Stimulated activated CD8-positive, alpha-beta memory T cell treated with anti-CD3 and anti-CD28 coated beads, Interleukin-15, amount 100 ng/mL, for 24 hours (primary cell): ENCODE measurements at regions not wholly inside any gene's neighbourhood (a gene's known extent, or its start where the extent isn't known, plus 50 kb on each side); places are given as distances from the start of the nearest gene placed in this dataset.

ENCODE experiments used
- DNase-seq: peaks from one replicate; pipeline ENCODE4 v3.0.0-alpha.2; 2020; ENCODE audit warnings: low read depth

DNA sequence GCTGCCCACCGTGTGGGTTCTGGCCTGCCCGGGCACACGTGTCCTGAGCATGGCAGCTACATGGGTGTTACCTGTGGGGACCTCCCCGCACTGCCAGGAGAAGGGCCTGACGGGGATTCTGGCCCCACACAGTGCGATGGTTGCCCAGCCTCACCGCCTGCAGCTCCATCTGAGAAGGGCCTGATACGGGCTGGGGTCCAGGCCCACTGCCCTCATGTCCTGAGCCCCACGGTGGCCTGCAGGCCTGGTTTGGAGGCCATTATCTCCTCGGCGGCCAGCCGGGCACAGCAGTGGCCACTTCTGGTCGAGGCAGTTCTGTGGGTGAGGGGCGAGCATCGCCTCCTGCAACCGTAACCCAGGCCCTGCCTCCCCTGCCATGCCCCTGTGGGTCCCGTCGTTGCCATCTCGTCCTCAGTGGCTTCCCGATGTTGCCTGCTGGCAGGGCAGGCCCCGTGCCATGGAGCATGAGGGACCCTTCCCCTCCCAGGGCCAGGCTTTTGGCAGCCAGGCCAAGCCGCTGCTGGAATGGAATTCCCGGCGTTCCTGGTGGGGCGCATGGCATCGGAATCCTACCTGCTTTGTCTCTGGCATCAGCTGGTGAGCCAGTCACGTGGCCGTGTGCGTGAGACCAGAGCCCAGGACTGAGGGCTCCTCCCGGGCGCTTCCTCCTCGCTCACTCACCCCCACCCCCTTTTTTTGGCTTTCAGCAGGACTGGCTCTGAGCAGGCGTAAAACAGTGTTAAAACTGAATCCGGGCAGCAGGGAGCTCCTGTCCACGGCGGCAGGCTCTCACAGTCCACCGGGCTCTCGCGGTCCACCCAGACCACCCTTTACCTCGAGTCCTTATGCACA, 71.9 kb upstream of the PPARA start:
- no peak for DNase-seq

DNA sequence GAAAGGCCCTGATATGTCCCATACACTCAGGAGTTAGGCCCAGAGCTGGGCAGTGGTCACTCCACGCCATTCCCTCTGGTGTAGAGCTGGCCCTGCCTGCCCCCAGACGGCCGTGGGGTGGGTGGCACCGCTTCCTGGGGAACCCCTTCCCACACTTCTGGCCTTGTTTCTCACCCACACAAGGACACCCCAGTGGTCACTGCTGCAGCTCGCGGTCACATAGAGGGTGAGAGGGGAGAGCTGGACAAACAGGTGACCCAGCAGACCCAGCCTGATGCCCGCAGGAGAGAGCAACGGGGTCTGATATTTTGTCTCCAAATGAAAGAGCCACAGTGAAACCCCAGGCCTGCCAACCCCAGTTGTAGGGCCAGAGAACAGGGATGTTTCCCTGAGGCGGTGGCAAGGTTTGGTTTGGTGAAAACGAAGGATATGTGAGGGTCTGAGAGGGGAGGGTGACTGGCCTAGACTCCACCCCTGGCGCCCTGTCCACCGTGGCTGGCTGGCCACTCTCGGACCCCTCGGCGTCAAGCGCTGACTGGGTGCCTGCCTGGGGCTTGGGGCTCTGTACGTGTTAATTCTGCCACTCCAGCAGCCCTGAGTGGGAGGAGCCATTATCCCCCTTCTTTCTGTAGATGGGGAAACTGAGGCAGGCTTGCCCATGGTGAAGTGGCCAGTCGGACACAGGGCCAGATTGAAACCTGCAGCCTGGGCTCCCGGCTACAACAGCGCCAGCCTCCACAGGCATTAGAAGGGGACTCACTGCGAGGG, 71.0 kb upstream of the PPARA start:
- no peak for DNase-seq

DNA sequence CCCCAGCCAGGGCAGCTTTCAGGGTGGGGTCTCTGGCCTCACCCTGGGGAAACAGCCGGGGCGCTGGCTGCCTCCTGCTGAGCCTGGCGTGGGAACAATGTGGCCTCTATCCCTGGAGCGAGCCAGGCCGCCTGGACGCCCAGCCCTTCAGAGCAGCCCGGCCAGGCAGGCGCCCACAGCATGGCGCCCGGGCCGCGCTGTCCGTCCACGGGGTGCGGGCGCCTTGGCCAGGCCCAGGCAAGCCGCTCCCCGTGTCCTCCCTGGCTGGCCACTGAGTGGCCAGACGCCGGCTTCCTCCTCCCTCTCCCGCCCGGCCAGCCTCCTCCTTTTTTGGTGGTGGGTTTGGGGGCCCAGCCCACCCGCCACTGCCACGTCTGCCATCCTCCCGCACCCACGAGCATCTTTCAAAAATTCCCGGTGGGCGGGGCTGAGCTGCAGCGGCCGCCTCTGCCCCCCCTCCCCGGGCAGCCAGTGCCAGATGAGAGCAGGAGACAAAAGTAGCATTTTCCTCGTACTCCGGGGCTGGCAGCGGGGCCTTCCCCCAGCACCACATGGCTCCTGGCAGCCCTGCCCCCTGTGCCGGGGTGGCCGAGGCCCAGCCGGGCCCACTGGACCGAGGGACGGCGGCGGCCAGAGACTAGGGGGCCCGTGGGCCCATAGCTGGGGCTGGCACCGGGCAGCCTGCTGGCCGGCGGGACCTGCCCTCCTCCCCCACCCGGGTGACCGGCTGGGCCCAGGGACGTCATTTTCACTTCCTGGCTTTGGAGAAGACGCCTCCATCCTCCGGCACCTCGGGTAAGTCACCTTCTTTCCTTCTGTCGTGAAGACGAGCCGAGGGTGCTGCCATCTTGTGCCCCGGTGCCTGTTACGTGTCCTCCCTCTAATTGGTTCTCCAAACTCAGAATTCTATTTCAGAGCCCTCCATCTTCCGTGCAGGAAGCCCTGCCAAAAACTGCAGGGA, 70.2 kb upstream of the PPARA start:
- no peak for DNase-seq

DNA sequence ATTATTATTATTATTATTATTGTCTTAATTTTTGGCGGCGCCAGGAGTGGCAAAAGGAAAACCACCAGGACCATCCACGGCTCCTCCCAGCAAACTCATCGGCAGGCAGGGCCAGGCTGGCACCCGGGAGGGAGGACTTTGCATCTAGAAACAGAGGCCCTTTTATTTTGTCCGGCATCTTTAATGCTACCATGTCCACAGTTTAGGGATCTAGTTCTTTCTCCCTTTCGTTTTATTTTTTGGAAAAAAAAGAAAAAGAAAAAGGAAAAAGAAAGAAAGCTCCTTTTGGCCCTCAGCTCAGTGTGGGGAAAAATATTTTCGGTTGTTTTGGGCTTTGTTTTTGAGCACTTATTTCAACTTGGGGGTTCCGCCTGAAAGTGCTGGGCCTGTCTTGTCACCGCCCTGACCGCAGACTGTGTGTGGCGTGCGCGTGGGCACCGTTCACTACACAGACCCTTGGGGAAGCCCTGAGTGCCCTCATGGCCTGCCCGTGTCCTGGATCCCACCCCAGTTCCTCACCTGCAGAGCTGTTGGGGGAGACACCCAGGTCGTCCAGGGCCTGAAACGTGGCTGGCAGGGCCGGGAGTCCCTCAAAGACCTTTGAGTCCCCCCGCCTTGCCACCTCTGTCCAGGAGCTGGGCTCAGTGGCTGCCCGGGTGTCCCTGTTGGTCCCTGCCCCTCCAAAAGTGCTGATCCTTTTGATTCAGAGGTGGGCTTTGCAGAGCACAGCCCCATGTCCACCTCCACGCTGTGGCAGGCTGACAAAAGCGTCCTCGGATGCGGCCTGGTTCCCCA, 69.1 kb upstream of the PPARA start:
- no peak for DNase-seq

DNA sequence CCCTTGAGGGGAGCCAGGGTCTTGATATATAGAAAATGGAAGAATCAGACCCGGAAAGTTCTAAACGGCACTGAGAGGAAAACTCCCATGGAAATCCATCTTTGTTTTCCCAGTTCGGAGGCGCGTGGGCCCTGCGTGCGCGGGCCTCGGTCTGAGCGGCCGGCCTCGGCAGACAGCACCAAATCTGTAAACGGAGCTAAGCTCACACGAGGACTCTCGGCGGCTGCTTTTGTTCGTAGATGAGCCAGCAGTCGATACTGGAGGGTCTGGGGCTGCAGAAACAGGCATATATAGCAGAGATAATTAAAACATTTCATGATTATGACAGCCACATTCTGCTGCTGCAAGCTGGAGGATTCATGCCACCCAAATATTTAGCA, 68.5 kb upstream of the PPARA start:
- DNase-seq, result no peak

DNA sequence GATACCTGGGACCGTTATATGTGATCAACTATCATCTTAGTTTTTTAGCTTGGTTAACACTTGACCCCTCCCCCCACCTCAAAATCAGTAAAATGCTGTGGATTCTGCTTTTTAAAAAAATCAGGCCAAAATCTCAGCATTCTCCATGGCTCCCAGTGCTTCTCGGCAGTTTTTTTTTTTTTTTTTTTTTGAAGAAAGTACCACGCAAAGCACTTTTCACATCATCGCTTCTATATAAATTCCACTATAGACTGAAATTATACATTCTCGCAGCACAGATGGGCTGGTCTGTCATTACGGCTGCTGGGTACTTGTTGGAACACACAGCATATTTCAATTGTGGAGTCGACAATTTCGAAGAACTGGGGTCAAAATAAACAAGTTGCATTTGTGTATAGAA, 67.7 kb upstream of the PPARA start:
- DNase-seq, result no peak

DNA sequence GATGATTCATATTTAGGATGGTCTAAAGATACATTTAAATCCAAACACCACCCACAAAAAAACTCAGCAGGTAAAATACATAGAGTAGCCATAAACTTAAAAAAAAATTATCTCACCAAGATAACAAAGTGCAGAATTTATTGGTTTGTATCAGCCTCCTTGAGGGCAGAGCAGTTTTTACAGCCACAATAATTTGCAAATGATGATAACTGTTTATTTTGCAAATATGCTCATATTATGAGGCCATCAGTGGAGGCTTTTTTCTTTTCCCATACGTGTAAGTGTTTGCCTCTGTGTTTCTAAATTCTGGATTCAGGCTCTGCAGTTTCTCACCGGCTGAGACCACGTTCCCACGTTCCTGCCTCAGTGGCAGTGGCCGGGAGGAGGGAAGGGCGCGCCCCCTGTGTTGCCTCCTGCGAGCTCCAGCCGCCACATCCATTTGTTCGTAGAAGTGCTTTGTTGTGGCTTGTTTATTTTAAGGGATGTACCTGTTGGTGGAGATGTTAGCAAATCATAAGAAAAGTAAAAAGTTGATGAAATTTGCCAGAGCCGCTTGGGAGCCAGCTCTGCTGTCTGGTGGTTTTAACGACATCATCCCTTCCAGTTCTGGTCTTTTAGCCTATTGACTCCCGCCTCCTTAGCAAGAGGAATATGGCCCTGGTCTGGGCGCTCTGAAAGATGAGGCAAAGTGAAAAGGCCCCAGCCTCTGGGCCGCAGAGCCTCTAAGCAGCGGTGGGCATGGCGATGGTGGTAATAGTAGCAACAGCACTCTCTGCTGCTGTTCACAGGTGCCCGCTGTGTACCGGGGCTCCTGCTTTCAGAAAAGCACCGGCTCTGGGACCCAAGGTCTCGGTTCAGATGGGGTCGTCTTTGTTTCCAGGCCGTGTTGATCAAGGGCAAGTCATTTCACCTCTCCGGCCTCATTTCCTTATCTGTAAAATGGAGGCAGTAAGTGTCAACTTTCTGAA, 66.7 kb upstream of the PPARA start:
- DNase-seq, result no peak

DNA sequence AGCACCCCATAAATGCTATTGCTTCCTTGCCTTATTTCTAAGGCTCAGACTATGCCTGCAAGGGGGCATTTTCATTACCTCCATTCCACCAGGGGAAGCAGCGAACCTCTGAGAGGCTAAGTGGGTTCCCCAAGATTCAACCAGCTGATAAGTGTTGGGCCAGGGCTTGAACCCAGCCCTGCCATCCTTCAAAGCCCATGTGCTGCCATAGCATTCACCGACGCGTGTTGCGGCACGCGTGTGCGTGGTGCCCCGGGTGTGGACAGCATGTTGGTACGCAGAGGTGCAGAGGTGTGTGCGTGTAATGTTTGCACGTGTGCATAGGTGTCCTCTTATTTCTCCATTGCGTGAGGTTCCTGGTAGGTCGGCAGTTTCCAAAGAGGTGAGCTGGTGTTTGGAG, 66.0 kb upstream of the PPARA start:
- DNase-seq, result no peak

DNA sequence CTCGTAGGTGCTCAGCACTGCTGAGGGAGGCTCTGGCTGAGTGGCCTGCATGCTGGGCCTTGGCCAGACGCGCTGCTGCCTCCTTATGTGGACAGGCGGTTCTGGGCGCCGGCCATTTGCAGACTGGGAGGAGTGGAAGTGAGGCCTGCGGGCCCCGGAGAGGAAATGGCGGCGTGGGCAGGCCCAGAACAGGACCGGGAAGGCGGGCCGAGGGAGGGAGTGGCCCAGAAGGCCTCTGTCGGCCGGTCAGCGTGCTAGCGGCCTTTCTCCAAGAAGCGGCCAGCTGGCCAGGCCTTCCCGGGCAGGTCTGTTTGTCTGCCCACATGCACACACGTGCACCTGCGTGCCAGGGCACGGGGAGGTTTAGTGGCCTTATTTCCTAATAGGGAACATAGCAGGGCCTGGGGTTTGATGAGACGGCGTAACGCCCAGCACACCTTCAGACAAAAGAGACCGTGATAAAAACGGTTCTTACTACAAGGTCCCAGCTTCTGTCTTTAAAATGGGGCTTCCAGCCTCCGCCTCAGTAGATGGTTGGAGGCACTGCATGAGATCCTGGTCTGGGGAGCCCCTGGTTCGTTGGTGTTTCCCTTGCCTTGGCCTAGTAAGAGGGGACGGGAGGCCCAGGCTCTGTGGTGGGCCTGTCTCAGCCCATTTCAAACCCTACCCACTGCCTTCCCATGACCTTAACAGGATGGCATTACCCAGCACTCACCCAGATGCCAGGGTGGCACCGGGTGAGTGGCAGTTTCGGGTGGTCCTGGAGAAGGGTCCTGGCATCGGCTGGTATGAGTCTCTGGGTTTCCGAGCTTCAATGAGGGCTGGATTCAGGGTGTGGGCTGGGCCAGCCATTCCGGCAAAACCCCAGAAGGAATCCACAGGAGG, 65.1 kb upstream of the PPARA start:
- no peak for DNase-seq

DNA sequence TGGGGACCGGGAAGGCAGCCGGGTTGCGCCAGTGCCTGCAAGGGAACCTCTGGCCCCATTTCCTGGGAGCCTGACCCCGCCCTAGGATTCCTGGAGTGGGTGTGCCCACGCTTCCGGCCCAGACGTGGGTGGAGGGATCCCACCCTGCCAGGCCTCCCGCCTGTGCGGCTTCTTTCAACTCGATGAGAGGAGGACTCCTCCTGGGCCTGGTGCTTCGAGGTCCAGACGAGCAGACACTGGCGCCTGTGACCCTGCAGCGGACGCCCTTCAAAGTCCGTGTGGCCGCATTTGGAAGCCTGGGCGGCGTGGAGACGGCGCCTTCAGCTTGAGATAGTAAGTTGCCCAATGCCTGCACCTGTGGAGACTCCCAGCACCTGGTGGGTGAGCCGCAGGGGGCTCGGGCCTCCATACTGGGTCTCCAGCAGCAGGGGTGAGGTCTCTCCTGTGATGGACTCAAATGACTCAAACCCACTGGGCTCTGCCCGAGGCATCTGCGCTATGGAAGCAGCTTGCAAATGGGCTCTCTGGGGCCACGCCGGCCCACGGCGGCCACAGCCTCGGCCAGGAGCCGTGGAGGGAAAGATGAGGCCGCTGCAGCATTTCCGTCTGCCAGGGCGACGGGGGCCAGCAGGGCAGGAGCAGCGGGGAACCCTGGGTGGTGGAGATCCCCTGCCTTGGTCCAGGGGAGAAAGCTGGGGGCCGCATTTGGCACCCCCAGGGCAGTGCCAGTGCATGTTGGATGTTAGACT, 64.3 kb upstream of the PPARA start:
- no peak for DNase-seq

DNA sequence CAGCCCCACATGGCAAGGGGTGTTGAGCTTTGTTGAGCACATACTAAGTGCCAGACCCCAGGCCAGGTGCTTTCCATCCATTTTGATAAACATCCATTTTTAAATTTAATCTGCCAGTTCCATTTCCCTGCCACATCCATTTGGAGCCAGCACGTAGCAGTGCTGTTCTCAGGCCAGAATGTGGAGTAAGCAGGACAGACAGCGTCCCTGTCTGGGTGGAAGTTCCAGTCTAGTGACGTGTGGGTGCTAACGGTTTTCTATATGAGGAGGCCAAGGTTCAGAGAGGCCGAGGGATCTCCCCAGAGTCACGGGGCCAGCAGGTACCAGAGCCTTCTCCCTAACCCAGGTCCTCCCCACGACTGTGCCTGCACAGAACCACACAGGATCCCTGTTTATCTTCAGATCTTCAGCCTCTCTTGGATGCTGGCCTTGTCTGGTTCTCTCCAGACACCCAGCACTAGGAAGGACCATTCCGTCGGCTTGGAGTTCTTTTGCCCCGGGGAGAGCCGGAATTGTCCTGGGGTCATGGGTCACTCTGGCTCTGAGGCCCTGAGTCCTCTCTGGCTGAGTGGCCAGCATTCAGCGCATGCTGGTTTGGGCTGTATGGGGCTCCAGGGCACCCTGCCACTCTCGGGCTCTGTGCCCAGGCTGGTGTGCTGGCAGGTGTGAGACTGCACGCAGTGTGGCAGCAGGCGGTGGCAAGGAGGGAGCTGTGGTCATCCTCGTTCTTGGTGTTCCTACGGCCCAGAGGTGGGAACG, 63.6 kb upstream of the PPARA start:
- no peak for DNase-seq

DNA sequence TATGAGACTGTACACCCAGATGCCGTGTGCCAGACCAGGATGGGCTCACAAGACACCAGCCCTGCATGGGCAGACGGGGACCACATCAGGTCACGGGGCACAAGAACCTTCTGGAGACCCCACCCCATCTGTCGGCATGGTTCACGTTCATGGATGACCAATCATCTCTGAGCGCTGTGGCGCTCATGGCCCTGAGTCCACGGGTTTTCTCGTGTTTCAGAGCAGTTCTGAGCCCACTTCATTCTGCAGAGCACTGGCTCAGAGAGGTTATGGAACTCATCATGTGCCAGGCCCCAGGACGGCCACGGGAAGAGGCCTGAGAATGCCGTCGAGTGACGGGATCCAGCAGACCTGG, 63.0 kb upstream of the PPARA start:
- DNase-seq, result no peak

DNA sequence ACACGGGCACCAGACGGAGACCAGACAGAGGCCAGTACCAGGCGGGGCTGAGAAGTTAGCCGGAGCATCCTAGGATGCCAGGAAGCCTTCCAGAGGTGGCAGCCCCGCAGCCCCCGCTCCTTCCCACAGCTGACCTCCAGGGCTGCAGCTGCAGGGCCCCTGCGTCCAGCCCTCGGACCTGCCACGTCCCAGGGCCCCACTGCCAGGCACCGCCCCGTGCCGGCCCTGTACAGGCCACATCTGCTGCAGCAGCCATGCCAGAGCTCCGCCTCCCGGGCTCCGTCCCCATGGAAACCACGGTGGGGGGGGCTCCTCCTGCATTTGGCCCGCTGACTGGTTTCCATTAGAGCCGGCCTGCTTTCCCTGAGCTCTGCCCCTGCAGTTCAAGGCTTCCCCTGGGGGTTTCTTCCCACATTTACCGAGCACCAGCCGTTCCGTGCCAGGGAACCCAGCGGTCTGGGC, 62.5 kb upstream of the PPARA start:
- no peak for DNase-seq

DNA sequence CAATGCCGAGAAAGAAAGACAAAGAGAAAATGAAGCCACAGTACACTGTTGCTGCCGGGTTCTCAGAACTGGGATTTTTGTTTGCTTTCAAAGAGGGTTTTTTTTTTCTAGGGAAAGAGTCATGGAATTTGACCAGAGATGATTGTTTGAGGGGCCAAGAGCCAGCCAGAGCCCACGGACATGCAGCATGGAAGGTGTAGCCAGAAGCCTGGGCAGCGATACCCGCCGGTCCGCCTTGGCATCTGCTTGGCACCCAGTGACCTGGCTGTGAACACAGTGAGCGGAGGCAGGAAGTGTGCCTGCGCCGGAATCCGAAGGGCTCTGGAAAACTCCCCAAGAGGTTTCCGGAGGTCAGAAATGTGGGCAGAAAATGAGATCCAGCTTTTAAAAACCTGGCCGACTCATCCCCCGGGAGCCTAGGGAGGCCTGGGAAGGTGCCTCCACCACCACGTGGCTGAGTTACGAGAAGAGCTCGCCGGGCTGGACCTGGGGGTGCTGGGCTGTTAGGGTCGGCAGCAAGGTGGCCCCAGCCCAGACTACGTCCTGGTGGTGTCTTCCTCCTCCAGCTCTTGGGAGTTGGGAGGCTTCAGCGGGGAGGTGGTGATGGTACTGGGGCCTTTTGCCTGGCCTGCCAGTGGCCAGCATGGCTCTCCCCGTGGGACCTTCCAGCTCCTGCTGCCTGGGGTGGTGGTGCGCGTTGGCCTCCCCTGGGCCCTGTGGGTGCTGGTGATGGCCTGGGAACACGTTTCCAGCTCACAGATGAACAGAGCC, 61.6 kb upstream of the PPARA start:
- no peak for DNase-seq

DNA sequence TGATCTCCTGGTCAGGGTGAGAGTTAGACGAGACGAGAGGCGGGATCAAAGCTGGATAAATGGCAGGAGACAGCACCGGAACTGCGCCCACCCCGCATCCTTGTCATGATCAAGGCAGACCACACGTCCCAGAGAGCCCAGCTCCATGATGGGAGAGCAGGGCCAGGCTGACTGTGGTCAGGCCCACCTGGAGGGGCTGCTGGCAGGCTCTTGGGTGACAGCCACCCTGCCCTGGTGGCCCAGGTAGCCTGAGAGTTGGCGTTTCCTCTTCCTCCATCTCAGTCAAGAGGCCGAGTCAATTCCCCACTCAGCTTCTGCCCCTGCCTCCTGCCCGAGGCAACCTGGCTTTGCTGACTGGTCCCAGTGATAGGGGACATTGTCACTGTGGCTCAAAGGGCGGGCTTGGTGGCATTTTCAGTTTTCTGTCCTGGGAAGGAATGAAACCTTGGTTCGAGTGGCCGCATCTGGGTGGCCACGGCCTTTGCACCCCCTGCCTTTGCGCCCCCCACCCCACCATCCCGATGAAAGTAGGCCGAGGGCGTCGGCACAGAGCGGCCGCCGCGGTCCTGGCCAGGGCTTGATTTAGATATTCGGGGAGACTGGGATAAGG, 60.8 kb upstream of the PPARA start:
- DNase-seq, result no peak

DNA sequence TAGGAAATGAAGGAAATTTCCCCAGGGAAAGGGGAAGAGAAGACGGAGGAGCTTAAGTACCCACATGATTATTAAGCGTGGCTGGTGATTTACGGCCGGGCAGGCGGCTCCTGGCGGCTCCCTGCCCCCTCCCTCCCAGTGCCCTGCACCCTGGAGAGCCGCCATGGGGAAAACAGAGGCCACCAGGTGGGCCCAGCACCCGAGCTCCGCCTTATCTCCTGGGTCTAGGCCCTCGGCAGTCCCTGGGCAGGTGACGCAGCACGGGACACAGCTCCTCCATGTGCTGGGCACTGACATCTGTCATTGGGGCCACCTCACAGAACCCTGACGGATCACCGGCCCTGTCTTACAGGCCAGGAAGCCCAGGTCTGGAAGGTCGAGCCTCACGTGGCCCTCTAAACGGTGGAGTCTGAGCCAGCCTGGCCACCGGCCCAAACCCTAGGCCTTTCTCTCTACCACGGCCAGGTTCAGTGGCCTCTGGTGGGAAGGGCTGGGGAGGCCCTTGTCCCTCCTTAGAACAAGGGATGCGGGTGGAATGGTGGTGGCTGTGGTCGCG, 60.2 kb upstream of the PPARA start:
- no peak for DNase-seq
